Activated CD4-positive, alpha-beta T cell treated with anti-CD3 and anti-CD28 coated beads, Interleukin-2, amount 50 U/mL, for 48 hours (primary cell): ENCODE measurements at regions not wholly inside any gene's neighbourhood (a gene's known extent, or its start where the extent isn't known, plus 50 kb on each side); places are given as distances from the start of the nearest gene placed in this dataset.
"Not testable (repeated sequence)": the region's sequence is repeated elsewhere in the genome, so short reads cannot be mapped to it uniquely, and the experiment has no call there.

Experiments used
- DNase-seq, 2 experiments: peaks; one replicate each; pipeline ENCODE4 v3.0.0-alpha.2; 2020

GRCh38 chr12:91640021-91640420 lies 457.4 kb upstream of the DCN start:
- no peak for DNase-seq

GRCh38 chr12:91639327-91639726 lies 456.7 kb upstream of the DCN start:
- DNase-seq = no peak

GRCh38 chr12:91637789-91638624 lies 455.4 kb upstream of the DCN start:
- DNase-seq = no peak

- no peak for DNase-seq
Measured at GRCh38 chr12:91636721-91637120, 454.1 kb upstream of the DCN start.

- DNase-seq = not testable (repeated sequence)
Measured at GRCh38 chr12:91634386-91634713, 451.7 kb upstream of the DCN start.

- no peak for DNase-seq
Measured at GRCh38 chr12:91633734-91634357, 451.2 kb upstream of the DCN start.

GRCh38 chr12:91633206-91633605 lies 450.6 kb upstream of the DCN start:
- DNase-seq = no peak

- DNase-seq = no peak
Measured at GRCh38 chr12:91632042-91632786, 449.6 kb upstream of the DCN start.

GRCh38 chr12:91630596-91631293 lies 448.1 kb upstream of the DCN start:
- no peak for DNase-seq

GRCh38 chr12:91630083-91630482 lies 447.5 kb upstream of the DCN start:
- no peak for DNase-seq

GRCh38 chr12:91629440-91629839 lies 446.8 kb upstream of the DCN start:
- no peak for DNase-seq

GRCh38 chr12:91628656-91629055 lies 446.0 kb upstream of the DCN start:
- DNase-seq = no peak

- DNase-seq = no peak
Measured at GRCh38 chr12:91627225-91627624, 444.6 kb upstream of the DCN start.

GRCh38 chr12:91622981-91623380 lies 440.4 kb upstream of the DCN start:
- no peak for DNase-seq

GRCh38 chr12:91622037-91622436 lies 439.4 kb upstream of the DCN start:
- no peak for DNase-seq

- DNase-seq = no peak
Measured at GRCh38 chr12:91620992-91621391, 438.4 kb upstream of the DCN start.

GRCh38 chr12:91620422-91620821 lies 437.8 kb upstream of the DCN start:
- DNase-seq = no peak

- DNase-seq = no peak
Measured at GRCh38 chr12:91618281-91618680, 435.7 kb upstream of the DCN start.

GRCh38 chr12:91617818-91618217 lies 435.2 kb upstream of the DCN start:
- no peak for DNase-seq

GRCh38 chr12:91616416-91616815 lies 433.8 kb upstream of the DCN start:
- DNase-seq = no peak

- no peak for DNase-seq
Measured at GRCh38 chr12:91613223-91613779, 430.7 kb upstream of the DCN start.

- no peak for DNase-seq
Measured at GRCh38 chr12:91610561-91610960, 427.9 kb upstream of the DCN start.

GRCh38 chr12:91609283-91609682 lies 426.7 kb upstream of the DCN start:
- no peak for DNase-seq
